ENCODE measurements at regions not wholly inside any gene's neighbourhood (a gene's known extent, or its start where the extent isn't known, plus 50 kb on each side); places are given as distances from the start of the nearest gene placed in this dataset.
"Not testable (repeated sequence)": the region's sequence is repeated elsewhere in the genome, so short reads cannot be mapped to it uniquely, and the experiment has no call there.

DNA sequence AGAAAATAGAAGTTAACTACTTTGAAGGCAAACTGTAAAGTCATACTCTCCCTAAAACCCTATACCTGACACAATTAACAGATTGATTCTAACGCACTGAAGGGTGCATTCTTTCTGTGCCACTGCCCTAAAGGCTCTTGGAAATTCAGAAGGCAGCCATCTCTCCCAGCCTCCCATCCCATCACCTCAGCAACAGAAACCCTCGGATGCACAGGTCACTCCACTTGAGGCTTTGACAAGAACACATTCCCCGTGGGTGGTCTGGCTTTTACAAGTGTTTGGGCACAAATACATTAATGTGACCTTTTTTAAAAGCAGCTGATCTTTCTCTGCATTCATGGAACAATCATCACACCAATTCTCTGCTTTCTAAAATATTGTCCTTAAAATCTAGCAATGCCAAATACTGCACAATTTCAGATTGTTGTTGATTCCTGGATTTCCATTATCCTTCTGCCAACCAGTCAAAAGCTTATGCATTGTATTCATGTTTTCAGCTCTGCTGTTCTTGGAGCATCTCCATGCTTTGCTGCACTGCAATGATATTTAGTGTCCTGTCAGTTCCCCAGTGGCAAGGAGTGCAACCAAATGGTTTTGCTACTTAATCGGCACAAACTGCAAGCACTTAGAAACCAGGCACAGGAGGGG lies 175.6 kb downstream of the TMEM161B start:
- DNase-seq (ENCODE audit: low read depth in 2 of 2) = no peak

DNA sequence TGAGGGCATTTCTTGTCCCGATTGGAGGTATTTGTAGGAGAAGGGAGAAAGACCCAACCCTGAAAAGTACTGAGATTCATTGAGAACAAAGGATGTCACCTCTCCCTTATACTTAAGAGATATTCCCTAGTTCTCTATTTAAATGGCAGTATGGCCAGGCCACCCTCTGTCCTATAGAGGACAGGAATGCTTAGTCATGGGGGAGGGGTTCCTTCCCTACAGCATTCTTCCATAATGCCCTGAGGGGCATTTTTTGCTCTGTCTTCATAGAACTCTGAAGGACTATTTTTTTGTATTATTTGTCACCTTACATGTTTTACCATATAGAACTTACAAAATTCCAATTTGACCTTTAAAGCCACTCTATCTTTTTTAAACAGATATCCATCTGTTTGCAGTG lies 176.3 kb downstream of the TMEM161B start:
- DNase-seq (ENCODE audit: low read depth in 2 of 2) = no peak

DNA sequence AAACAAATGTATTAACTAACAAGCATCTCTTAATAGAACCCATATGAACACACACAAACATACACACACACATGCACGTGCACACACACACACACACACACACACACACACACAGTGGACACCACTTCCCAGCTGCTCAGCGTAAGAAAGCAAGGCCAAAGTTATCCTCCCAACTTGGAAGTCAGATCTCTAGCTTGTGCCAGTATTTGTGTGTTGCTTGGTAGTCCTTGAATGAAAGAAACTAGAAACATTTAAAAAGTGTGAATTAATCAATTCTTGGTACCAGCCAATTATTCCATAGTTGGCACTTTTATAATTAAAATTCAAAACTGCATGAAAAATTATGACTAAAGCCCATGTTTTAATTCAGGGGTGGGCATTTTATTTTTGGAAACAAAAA lies 178.1 kb downstream of the TMEM161B start:
- no peak for DNase-seq (ENCODE audit: low read depth in 2 of 2)

DNA sequence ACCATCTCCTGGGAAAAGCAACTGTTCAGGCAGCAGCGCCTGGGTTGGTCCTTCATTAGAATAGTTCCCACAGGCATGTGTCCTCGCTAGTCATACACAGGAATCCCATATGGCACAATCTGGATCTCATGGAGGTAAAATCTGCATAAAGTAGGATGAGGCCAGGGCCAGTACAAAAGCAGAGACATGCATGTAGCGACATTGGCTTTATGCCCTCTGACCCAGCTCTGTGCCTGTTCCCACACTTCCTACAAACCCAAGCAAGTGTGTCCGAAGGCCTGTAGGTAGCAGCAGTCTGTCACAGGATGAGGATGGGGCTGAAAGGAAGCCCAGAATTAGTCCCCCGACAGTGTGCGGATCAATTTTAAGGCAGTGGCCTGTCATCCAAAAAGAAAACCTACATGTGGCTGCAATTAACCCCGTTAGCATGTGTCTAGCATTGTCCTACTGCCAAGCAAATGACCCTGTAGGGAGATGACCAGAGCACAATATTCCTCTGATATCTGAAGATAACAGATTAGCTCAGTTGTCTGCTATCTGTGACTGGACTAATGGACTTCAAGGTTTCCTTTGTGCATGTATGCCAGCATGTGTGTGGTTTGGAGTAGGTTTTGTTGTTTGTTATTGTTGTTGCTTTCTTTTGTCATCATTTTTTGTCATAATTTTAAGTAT lies 178.8 kb downstream of the TMEM161B start:
- DNase-seq (ENCODE audit: low read depth in 2 of 2) = no peak

DNA sequence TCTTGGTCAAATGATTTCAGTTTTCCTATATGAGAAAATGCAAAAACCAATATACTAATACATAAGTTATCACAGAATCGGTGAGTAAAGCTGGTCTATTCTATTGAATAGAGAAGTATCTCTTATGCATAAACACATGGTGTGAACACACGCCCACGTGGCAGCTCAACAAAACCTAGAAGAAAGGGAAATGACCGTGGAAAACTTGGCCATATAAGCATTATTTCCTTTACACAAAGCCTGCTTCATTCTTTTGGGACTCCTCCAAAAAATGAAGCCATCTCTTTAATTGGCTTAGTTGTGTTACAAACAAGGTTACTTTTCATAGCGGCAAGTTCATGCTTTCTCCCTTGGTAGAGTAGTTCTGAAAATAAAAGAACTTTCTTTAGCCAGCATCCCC lies 183.2 kb downstream of the TMEM161B start:
- DNase-seq (ENCODE audit: low read depth in 2 of 2) = no peak

DNA sequence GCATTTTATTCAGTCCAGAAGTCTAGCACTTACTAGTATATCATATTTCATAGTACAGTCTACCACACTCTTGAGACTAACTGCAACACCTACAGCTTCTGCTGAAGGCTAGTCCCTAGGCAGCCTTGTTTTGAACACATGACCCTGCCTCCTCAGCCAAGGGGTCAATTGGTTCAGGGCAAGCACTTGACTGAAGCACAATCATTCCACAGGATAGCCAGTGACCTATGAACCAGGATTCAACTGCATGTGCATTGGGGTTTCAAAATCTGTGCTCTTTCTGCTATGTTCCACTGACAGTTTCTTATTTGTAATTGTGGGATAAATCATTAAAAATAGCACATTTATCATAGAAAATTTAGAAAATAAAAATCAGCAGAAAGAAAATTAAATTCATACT lies 186.8 kb downstream of the TMEM161B start:
- no peak for DNase-seq (ENCODE audit: low read depth in 2 of 2)

DNA sequence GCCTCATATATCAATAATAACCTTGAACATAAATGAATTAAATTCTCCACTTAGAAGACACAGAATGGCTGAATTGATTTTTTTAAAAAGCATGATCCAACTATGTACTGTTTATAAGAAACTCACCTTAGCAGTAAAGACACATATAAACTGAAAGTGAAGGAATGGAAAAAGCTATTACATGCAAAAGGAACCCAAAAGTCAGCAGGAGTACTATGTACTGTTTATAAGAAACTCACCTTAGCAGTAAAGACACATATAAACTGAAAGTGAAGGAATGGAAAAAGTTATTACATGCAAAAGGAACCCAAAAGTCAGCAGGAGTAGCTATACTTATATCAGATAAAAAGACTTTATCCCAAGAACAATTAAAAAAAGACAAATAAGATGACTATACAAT lies 204.8 kb downstream of the TMEM161B start:
- DNase-seq (ENCODE audit: low read depth in 2 of 2) = no peak

DNA sequence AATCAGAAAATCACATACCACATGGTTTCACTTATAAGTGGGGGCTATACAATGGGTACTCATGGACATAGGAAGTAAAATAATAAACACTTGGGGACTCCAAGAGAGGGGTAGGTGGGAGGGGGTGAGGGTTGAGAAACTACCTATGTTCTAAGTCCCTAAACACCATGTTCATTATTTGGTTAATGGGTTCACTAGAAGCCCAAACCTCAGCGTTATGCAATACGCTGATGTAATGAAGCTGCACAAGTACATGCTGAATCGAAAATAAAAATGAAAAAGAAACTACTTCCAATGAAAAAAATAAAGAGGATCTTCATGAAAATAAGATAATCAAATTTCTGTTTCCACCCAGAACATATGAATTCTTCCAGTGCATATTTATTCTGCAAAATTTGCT lies 208.5 kb downstream of the TMEM161B start:
- no peak for DNase-seq (ENCODE audit: low read depth in 2 of 2)

DNA sequence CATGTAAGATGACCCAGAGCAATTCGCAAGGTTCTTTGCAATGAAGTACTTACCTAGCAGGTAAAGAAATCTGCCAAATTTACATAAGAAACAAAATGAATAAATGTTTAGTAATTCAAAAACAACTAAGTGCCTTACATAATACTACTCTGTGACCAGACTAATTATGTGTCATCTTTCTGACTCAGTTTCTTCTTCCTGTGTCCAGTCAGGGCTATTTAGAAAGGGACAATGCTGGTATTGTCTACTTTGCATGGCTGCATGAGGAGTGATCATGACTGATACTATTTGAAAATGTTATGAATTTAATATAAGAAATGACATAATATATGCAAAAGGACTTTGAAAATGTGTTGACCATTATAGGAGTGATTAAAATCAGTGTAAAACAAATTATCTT lies 210.0 kb downstream of the TMEM161B start:
- DNase-seq (ENCODE audit: low read depth in 2 of 2) = no peak

DNA sequence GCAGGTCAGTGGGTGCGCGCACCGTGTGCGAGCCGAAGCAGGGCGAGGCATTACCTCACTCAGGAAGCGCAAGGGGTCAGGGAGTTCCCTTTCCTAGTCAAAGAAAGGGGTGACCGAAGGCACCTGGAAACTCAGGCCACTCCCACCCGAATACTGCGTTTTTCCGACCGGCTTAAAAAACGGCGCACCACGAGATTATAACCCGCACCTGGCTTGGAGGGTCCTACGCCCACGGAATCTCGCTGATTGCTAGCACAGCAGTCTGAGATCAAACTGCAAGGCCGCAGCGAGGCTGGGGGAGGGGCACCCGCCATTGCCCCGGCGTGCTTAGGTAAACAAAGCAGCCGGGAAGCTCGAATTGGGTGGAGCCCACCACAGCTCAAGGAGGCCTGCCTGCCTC lies 216.2 kb downstream of the TMEM161B start:
- DNase-seq (ENCODE audit: low read depth in 2 of 2) = not testable (repeated sequence)

DNA sequence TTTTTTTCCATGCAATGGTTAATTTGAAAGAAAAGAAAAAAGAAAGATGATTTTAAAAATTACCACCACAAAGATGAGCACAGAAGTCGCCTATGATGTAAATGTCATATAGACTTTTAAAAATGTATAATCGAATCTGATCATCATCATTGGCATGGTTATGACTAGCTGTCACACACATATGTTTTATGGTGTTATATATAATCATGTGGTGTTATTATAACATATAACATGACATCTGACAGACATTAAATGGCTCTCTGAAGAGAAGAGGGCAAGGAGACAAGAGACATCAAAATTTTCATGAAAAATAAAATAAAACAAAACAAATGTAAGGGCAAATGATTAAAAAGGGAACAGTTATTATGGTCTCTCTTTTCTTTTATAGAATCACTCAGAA lies 217.5 kb downstream of the TMEM161B start:
- no peak for DNase-seq (ENCODE audit: low read depth in 2 of 2)

DNA sequence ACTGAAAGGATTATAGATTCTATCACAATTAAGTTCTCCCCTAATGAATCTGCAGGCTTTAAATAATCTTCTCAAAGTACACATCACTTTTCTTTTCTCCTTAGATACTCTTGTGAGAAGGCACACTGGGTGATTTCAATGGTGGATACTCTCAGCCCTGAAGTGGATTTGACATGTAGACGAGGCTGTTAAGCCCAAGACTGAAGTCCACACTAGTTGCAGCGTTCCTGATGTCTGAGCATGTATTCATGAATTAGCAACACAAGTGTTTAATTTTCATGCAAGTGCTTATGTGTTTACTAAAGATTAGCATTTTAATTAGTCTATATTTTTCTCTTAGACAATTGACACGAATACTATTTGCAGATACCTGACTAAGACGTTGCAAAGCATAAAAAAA lies 218.9 kb downstream of the TMEM161B start:
- no peak for DNase-seq (ENCODE audit: low read depth in 2 of 2)

DNA sequence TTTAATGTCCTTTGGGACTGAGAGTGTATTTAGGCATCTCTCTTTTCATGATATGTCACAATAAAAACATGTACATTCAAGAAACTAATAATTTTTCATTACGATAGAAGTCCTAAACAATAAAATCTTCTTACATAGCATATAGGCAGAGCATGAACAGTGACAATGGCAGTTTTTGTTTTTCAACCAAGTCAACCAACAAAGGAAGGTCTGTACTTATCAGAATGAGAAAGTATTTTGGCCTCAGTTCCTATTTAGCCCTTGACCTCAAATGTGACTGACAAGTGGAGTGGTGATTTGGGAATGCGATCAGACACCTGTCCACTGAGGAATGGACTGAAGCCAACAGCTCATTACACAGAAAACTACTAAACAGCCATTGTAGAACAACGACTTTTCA lies 219.5 kb downstream of the TMEM161B start:
- no peak for DNase-seq (ENCODE audit: low read depth in 2 of 2)

DNA sequence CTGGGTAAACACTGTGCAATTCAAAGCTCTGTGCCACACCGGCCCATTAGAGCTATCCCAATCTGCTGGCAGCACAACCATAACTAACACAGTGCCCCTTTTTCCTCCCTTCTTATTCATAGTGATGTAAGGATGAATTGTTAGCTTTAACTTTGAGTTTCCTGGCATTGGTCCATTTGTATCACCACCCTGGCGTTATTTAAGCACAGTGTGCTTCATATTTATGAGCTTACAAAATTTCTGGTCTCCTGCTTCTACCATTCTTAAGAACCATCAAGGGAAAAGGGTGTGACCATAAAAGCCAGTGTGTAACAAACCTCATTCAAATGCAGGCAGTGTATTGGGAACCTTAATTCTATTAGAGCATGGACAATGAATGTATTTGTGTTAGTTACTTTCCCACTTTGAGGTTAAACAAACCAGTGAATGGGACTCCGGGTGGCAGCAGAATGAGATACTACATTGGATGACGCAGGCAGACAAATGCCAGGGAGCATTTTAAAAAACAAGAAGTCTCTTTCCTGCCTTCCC lies 222.6 kb downstream of the TMEM161B start:
- no peak for DNase-seq (ENCODE audit: low read depth in 2 of 2)

DNA sequence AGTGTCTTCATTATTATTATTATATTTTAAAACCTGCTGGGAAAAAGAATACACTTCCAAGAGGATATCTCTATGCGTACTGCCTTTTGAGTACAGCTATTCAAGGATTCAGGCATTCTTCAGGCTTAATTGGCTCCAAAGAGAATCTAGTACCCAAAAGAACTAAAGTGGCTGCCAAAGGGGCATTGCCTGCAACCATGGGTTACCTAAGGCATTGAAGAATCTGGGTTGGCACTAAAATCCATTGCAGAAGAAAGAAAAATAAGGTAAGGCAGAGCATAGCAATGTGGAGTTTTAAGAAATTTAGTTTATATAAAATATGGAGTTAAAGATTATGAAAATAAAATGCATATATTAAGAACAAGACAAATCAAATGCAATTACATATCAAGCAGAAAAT lies 223.5 kb downstream of the TMEM161B start:
- no peak for DNase-seq (ENCODE audit: low read depth in 2 of 2)

DNA sequence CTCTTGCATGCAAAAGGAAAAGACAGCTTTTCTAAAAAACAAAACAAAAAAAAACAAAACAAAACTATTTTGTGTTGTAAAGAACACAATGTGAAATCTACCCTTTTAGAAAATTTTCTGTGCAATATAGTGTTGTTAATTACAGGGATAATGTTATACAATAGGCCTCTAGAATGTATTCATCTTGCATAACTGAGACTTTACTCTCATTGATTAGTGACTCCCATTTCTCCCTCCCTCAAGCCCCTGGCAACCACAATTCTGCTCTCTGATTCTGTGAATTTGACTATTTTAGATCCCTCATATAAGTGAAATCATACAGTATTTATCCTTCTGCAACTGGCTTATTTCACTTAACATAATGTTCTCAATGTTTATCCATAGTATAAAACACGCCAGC lies 234.1 kb downstream of the TMEM161B start:
- no peak for DNase-seq (ENCODE audit: low read depth in 2 of 2)

DNA sequence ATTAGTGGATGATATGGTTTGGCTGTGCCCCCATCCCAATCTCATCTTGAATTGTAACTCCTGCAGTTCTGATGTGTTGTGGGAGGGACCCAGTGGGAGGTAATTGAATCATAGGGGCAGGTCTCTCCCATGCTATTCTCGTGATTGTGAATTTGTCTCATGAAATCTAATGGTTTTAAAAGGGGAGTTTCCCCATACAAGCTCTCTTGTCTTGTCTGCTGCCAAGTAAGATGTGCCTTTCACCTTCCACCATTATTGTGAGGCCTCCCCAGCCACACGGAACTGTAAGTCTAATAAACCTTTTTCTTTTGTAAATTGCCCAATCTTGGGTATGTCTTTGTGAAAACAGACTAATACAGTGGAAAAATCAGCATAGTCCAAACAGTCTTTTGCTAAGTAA lies 235.5 kb downstream of the TMEM161B start:
- DNase-seq (ENCODE audit: low read depth in 2 of 2) = no peak

DNA sequence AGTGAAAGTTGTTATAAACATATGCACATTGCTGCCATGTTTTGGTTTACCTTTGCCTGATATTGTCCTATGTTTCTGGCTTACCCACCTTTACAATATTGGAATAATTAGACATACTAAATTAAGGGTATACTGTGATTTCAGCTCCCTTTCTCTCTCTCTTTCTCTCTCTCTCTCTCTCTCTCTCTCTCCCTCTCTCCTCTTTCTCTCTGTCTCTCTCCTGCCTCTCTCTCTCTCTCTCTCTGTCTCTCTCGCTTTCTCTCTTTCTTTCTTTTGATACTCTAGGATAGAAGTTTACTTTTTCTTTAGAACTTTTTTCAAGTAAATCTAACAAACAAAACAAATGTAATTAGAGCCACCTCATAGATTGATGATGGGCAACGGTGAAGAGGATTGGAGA lies 239.6 kb downstream of the TMEM161B start:
- no peak for DNase-seq (ENCODE audit: low read depth in 2 of 2)

DNA sequence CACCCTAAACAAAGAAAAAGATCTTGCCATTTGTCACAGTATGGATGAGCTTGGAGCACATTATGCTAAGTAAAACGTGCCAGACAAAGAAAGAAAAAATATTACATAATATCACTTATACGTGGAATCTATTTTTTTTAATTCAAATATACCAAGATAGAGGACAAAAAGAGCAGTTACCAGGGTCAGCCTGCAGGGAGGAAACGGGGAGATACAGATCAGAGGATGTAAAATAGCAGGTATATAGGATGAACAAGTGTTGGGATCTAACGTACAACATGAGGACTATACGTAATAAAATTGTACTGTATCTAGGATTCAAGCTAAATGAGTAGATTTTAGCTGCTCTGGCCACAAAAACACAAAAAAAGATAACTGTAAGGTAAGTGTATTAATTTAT lies 247.5 kb downstream of the TMEM161B start:
- DNase-seq (ENCODE audit: low read depth in 2 of 2) = no peak

DNA sequence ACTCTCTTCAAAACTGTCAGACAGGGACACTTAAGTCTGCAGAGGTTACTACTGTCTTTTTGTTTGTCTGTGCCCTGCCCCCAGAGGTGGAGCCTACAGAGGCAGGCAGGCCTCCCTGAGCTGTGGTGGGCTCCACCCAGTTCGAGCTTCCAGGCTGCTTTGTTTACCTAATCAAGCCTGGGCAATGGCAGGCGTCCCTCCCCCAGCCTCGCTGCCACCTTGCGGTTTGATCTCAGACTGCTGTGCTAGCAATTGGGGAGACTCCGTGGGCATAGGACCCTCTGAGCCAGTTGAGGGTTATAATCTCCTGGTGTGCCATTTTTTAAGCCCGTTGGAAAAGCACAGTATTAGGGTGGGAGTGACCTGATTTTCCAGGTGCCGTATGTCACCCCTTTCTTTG lies 253.7 kb downstream of the TMEM161B start:
- DNase-seq (ENCODE audit: low read depth in 2 of 2) = not testable (repeated sequence)

DNA sequence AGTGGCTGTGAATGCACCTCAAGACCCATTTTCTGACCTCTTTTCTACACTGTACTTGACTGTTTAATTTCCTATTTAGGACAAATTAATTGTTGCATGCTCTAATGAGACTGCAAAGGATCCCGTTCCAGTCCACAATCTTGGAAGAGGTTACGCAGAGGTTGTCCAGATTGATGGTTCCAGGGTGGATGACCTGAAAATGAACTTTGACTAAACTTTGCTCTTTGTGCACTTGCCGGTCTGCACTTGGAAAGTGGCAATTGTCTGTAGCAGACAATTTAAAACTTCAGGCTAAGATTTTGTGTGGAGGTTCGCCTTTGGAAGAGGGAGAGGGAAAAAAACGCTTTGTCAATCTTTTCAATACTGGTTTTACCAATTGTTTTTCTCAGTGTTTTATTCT lies 267.8 kb downstream of the TMEM161B start:
- DNase-seq (ENCODE audit: low read depth in 2 of 2) = no peak

DNA sequence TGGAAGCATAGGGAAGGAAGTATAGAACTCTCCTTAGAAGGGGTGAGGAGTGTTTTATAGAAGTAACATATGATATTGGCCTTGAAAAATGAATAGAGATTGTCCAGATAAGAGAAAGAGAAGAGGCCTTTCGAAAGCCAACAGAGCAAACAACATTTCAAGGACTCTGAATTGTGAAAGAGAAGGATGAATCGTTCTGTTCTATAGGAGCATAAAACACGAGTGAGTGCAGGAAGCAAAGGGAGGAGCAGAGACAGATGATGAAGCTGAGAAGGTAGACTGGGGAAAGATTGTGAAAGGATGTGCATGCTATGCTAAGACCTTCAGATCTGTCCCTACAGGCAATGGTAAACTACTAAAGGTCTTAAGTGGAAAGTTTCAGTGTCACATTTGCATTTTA lies 271.0 kb downstream of the TMEM161B start:
- DNase-seq (ENCODE audit: low read depth in 2 of 2) = no peak

DNA sequence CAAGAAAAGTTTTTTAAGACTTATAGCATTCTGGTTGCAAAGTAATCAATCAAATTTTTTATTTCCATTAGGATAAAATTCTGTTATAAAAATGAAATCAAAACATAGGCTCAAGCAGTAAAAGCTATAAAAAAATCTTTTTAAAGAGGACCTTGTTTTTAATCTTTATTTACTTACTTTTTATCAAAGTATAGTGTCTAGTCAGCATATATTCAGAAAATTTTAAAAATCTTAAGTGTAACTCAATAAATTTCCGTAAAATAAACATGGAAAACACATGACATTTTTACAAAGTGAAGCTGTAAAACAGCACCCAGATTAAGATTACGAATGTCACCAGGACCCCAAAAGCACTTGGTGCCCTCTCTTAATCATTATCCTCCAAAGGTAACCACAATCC lies 302.4 kb downstream of the TMEM161B start:
- no peak for DNase-seq (ENCODE audit: low read depth in 2 of 2)

DNA sequence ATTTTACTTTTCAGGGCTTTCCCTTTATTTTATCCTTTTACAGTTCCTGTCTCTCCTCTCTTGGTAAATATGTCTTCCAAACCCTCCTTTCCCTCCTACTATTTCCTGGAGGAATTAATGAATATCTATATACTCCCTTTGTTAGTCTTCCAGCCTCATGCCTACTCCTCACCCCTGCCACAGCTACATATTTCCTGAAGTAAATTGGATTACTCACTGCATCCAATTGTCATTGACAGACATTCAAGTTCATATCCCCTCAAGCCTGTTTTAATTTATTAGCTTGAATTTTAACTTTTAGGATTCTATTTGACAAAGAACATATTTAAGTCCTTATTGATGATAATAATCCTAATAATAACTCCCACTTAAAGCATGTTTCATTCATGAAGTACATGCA lies 314.5 kb downstream of the TMEM161B start:
- no peak for DNase-seq (ENCODE audit: low read depth in 2 of 2)

All from stimulated activated CD4-positive, alpha-beta T cell treated with anti-CD3 and anti-CD28 coated beads, Interleukin-15, amount 100 ng/mL, for 48 hours (primary cell).